ENCODE measurements at regions not wholly inside any gene's neighbourhood (a gene's known extent, or its start where the extent isn't known, plus 50 kb on each side); places are given as distances from the start of the nearest gene placed in this dataset.

- no peak for DNase-seq (ENCODE audit: low read depth)
Observed at GRCh38 chr2:761384-761783, 84.2 kb upstream of the TMEM18 start.

- no peak for DNase-seq (ENCODE audit: low read depth)
Observed at GRCh38 chr2:760001-760400, 82.8 kb upstream of the TMEM18 start.

GRCh38 chr2:758073-758820 lies 81.0 kb upstream of the TMEM18 start:
- DNase-seq (ENCODE audit: low read depth): no peak

GRCh38 chr2:753123-753522 lies 75.9 kb upstream of the TMEM18 start:
- DNase-seq (ENCODE audit: low read depth): no peak

GRCh38 chr2:751474-751873 lies 74.3 kb upstream of the TMEM18 start:
- no peak for DNase-seq (ENCODE audit: low read depth)

GRCh38 chr2:750628-751027 lies 73.4 kb upstream of the TMEM18 start:
- no peak for DNase-seq (ENCODE audit: low read depth)

GRCh38 chr2:747762-748351 lies 70.7 kb upstream of the TMEM18 start:
- no peak for DNase-seq (ENCODE audit: low read depth)

- DNase-seq (ENCODE audit: low read depth): no peak
Observed at GRCh38 chr2:746697-747096, 69.5 kb upstream of the TMEM18 start.

- DNase-seq (ENCODE audit: low read depth): no peak
Observed at GRCh38 chr2:744088-744487, 66.9 kb upstream of the TMEM18 start.

- DNase-seq (ENCODE audit: low read depth): no peak
Observed at GRCh38 chr2:742221-742620, 65.0 kb upstream of the TMEM18 start.

- no peak for DNase-seq (ENCODE audit: low read depth)
Observed at GRCh38 chr2:741195-741496, 63.9 kb upstream of the TMEM18 start.

GRCh38 chr2:740322-741194 lies 63.4 kb upstream of the TMEM18 start:
- DNase-seq (ENCODE audit: low read depth): peak; percentile 99

- peak; percentile 87 for DNase-seq (ENCODE audit: low read depth)
Observed at GRCh38 chr2:739864-740321, 62.7 kb upstream of the TMEM18 start.

- no peak for DNase-seq (ENCODE audit: low read depth)
Observed at GRCh38 chr2:736939-737338, 59.7 kb upstream of the TMEM18 start.

GRCh38 chr2:735670-736218 lies 58.5 kb upstream of the TMEM18 start:
- DNase-seq (ENCODE audit: low read depth): no peak

- no peak for DNase-seq (ENCODE audit: low read depth)
Observed at GRCh38 chr2:734496-734895, 57.3 kb upstream of the TMEM18 start.

GRCh38 chr2:733495-733894 lies 56.3 kb upstream of the TMEM18 start:
- no peak for DNase-seq (ENCODE audit: low read depth)

- no peak for DNase-seq (ENCODE audit: low read depth)
Observed at GRCh38 chr2:733001-733400, 55.8 kb upstream of the TMEM18 start.

- DNase-seq (ENCODE audit: low read depth): no peak
Observed at GRCh38 chr2:731711-732110, 54.5 kb upstream of the TMEM18 start.

GRCh38 chr2:729376-729861 lies 52.2 kb upstream of the TMEM18 start:
- no peak for DNase-seq (ENCODE audit: low read depth)

- no peak for DNase-seq (ENCODE audit: low read depth)
Observed at GRCh38 chr2:728165-728564, 51.0 kb upstream of the TMEM18 start.

GRCh38 chr2:727071-727470 lies 49.9 kb upstream of the TMEM18 start:
- no peak for DNase-seq (ENCODE audit: low read depth)
